ENCODE measurements at regions not wholly inside any gene's neighbourhood (a gene's known extent, or its start where the extent isn't known, plus 50 kb on each side); places are given as distances from the start of the nearest gene placed in this dataset.

GRCh38 chr9:8106362-8106761, 306.8 kb upstream of the DMAC1 start:
- BruUV-seq (replicated peaks): no TSS peak
- CTCF ChIA-PET (ENCODE audit: low intra/inter-chr PET ratio, low total read pairs): no interaction called here
- 5% methylated on average over 1 of the region's 1 CpG for WGBS (ENCODE audit: low lambda C conversion rate)
- Histone ChIP-seq H3K27me3 (ENCODE audit: control insufficient read depth in 1 of 2, insufficient read depth in 2 of 2, low read length in 2 of 2) (no peaks in the 10 kb centered on the region), H3K4me1 (ENCODE audit: insufficient read depth, low read length) (no peaks in the 10 kb centered on the region), H4K20me1 (ENCODE audit: insufficient read depth, low read length) (no peaks in the 10 kb centered on the region), H2AFZ (ENCODE audit: low read length) (no peak overlapping the region), H3K4me3 (replicated peaks in 1 of 3; ENCODE audit: insufficient read depth in 1 of 3, low read depth in 2 of 3, low read length in 3 of 3) (no peak overlapping the region), H3K79me2 (ENCODE audit: insufficient read depth, low read length) (no peaks in the 10 kb centered on the region), H3K4me2 (ENCODE audit: low read depth, low read length) (no peak overlapping the region), H3K36me3 (replicated peaks in 1 of 2; ENCODE audit: control insufficient read depth in 1 of 2, insufficient read depth in 2 of 2, low read length in 2 of 2) (no peaks in the 10 kb centered on the region), H3K27ac (ENCODE audit: extremely low read length, insufficient read depth, low read length) (no peak overlapping the region), H3K9ac (ENCODE audit: insufficient read depth, low read depth, low read length) (no peak overlapping the region), H3K9me3 (ENCODE audit: low read length) (peaks cover 69% of the 10 kb centered on the region)
- DNase-seq (ENCODE audit: low spot score) (no peak), FAIRE-seq (no peak), ATAC-seq (no peak)
- in situ Hi-C loops (cut with HindIII; ENCODE audit: extremely low pct_ligation_motif_present, low pct_unique_long_range_greater_than_20kb): no loop called here
- POLR2A ChIA-PET: no interaction called here
- intact Hi-C loops (cut with micrococcal nuclease; ENCODE audit: unreplicated experiment): no loop called here
- TF ChIP-seq GZF1 (CRISPR knock-in tag; IDR thresholded peaks at IDR 0.05): no peak
- TF ChIP-seq THAP9 (CRISPR knock-in tag; IDR thresholded peaks at IDR 0.05; ENCODE audit: borderline replicate concordance): no peak
- TF ChIP-seq GMEB2 (CRISPR knock-in tag; IDR thresholded peaks at IDR 0.05; ENCODE audit: low read depth): no peak
- TF ChIP-seq YEATS2 (CRISPR knock-in tag; IDR thresholded peaks at IDR 0.05; ENCODE audit: borderline replicate concordance): no peak
- TF ChIP-seq HES4 (CRISPR knock-in tag; IDR thresholded peaks at IDR 0.05; ENCODE audit: borderline replicate concordance): no peak
- no peak for TF ChIP-seq AFF4 (CRISPR knock-in tag; IDR thresholded peaks at IDR 0.05)
- TF ChIP-seq PAXIP1 (CRISPR knock-in tag; conservative IDR thresholded peaks at IDR 0.05): no peak
- no peak for TF ChIP-seq ZNF703 (CRISPR knock-in tag; IDR thresholded peaks at IDR 0.05; ENCODE audit: borderline replicate concordance)
- no peak for TF ChIP-seq ZNF747 (CRISPR knock-in tag; IDR thresholded peaks at IDR 0.05; ENCODE audit: borderline replicate concordance)
